Kidney (tissue), 13 donors: ENCODE measurements at regions not wholly inside any gene's neighbourhood (a gene's known extent, or its start where the extent isn't known, plus 50 kb on each side); places are given as distances from the start of the nearest gene placed in this dataset.

Experiments used
- DNase-seq, 5 donors: peaks; one replicate each; pipeline ENCODE4 v3.0.0-alpha.2; 2013 to 2020
- FAIRE-seq: peaks from 2 replicates; lab custom pipeline; 2012; peaks lifted over from hg19 to GRCh38; lab: Jason Lieb, UNC
- H3K27ac ChIP-seq, 2 donors: one replicate each; pipeline ENCODE4 v1.7.0; 2013; ENCODE audit warnings: low read depth in 2 of 2, low read length in 2 of 2, inconsistent platforms in 1 of 2
- H3K27me3 ChIP-seq: one replicate; pipeline ENCODE4 v1.7.1; 2013; ENCODE audit warnings: low read length, inconsistent platforms; ENCODE audit not compliant: control insufficient read depth, insufficient read depth
- H3K36me3 ChIP-seq, 3 donors: one replicate each; pipeline versions ENCODE4 v1.7.0 to v1.7.1; 2013; ENCODE audit warnings: low read length in 3 of 3, control low read depth in 1 of 3, inconsistent platforms in 1 of 3; ENCODE audit not compliant: insufficient read depth in 3 of 3, control insufficient read depth in 2 of 3
- H3K4me1 ChIP-seq, 3 donors: one replicate each; pipeline versions ENCODE4 v1.7.0 to v1.7.1; 2013; ENCODE audit warnings: low read length in 3 of 3, inconsistent platforms in 1 of 3, low read depth in 1 of 3; ENCODE audit not compliant: control insufficient read depth in 2 of 3, insufficient read depth in 2 of 3
- H3K4me3 ChIP-seq, 3 donors: one replicate each; pipeline versions ENCODE4 v1.7.0 to v1.8.1; 2013; ENCODE audit warnings: low read length in 3 of 3, control low read depth in 1 of 3, inconsistent platforms in 1 of 3
- H3K9ac ChIP-seq, 3 donors: one replicate each; pipeline versions ENCODE4 v1.7.0 to v1.7.1; 2013; ENCODE audit warnings: low read length in 3 of 3, control low read depth in 1 of 3, inconsistent platforms in 1 of 3
- H3K9me3 ChIP-seq, 3 donors: one replicate each; pipeline versions ENCODE4 v1.7.0 to v1.7.1; 2013; ENCODE audit warnings: low read length in 3 of 3, control low read depth in 1 of 3, inconsistent platforms in 1 of 3; ENCODE audit not compliant: control insufficient read depth in 2 of 3, insufficient read depth in 1 of 3
- intact Hi-C: fragments of 100-400 bp; cut with DNase I; formaldehyde crosslinking; loops from one replicate; pipeline ENCODE4 v1.11.1; 2022
- TF ChIP-seq, protein P1 (sequence below): IDR thresholded peaks from 3 replicates; pipeline ENCODE4 v1.5.1; 2012; ENCODE audit warnings: mild to moderate bottlenecking, moderate library complexity, borderline replicate concordance; ENCODE audit not compliant: insufficient read depth; ENCODE audit errors: extremely low read depth
- donor health status: control.
- donor health status: control.
- donor health status: control.
- donor health status: control.
- donor health status: control.
- donor health status: DM: yes; HTN: yes; CAD: no.
- donor health status: Normal renal cell carcinoma (clear cell type).

DNA sequence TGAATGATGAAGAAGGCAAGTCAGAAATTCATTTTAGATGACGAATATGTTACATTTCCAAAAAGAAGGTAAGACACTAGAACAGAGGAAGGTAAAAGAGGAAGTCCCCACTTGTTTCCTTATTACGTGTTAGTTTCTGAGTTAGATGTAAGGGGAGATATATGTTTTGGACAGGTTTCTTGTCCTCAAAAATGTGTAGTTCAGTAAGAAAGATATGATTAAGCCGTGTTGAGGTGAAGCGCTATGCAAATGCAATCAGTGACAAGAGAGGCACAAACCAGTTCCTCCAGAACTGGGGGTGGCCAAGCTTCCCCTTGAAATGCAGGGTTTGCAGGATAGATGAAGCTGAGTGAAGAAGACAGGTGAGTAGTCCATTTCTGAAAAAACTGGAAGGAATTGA, 293.3 kb upstream of the RUNX1 start:
- H3K9ac ChIP-seq: no peak overlapping the region
- H3K4me3 ChIP-seq: no peak overlapping the region
- no peaks in the 10 kb centered on the region for H3K4me1 ChIP-seq
- no peak overlapping the region for H3K27ac ChIP-seq
- no peaks in the 10 kb centered on the region for H3K9me3 ChIP-seq
- DNase-seq (no peak), FAIRE-seq (no peak)
- no peaks in the 10 kb centered on the region for H3K36me3 ChIP-seq
- TF ChIP-seq, protein P1, sequence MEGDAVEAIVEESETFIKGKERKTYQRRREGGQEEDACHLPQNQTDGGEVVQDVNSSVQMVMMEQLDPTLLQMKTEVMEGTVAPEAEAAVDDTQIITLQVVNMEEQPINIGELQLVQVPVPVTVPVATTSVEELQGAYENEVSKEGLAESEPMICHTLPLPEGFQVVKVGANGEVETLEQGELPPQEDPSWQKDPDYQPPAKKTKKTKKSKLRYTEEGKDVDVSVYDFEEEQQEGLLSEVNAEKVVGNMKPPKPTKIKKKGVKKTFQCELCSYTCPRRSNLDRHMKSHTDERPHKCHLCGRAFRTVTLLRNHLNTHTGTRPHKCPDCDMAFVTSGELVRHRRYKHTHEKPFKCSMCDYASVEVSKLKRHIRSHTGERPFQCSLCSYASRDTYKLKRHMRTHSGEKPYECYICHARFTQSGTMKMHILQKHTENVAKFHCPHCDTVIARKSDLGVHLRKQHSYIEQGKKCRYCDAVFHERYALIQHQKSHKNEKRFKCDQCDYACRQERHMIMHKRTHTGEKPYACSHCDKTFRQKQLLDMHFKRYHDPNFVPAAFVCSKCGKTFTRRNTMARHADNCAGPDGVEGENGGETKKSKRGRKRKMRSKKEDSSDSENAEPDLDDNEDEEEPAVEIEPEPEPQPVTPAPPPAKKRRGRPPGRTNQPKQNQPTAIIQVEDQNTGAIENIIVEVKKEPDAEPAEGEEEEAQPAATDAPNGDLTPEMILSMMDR: no peak
- intact Hi-C loops: no loop called here
- no peaks in the 10 kb centered on the region for H3K27me3 ChIP-seq

DNA sequence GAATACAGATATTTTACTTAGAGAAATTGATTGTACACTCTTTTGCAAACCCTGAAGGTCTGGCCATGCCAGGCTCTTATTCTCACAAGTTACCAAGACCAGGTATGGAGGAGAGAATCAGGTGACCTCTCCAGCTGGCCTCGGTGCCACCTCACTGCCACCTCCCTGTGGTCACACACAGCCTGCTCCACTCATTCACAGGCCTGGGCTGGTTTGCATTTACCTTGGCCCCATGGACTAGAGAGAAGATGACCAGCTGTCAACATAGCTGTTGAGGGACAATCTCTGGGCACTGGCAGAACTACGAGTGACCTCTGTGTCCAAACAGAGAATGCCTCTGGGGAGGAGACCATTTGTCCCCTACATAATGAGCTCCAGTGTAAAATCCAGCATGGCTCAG, 291.2 kb upstream of the RUNX1 start:
- Histone ChIP-seq H3K9me3 (no peaks in the 10 kb centered on the region), H3K4me1 (no peaks in the 10 kb centered on the region), H3K4me3 (no peak overlapping the region), H3K36me3 (no peaks in the 10 kb centered on the region), H3K9ac (no peak overlapping the region), H3K27ac (no peak overlapping the region), H3K27me3 (no peaks in the 10 kb centered on the region)
- TF ChIP-seq, protein P1: no peak
- DNase-seq: no peak
- intact Hi-C loops: no loop called here
- no peak for FAIRE-seq

DNA sequence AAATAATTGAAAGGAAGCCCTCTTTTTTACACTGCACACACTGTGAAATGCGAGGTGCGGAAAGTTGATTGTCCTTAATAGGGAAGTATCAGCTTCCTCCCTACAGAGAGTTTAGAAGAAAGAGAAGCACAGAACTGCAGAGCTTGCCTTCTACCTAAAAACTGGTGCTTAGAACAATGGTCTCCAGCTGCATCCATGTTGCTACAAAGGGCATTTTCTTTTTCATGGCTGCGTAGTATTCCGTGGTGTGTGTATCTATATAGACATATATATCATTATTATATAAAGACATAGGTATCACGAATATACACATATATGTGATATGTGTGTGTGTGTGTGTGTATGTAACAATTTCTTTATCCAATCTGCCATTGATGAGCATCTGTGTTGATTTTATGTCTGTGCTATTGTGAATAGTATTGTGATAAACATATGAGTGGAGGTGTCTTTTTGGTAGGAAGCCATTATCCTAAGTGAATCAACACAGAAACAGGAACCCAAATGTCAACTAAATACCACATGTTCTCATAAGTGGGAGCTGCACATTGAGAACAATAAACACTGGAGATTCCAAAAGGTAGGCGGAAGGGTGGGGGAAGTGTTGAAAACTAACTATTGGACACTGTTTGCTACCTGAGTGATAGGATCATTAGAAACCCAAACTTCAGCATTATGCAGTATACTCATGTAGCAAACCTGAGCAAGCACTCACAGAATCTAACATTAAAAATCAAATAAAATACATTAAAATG, 290.0 kb upstream of the RUNX1 start:
- no peak for DNase-seq
- Histone ChIP-seq H3K4me3 (no peak overlapping the region), H3K36me3 (no peaks in the 10 kb centered on the region), H3K9me3 (no peaks in the 10 kb centered on the region), H3K27me3 (no peaks in the 10 kb centered on the region), H3K4me1 (no peaks in the 10 kb centered on the region), H3K9ac (no peak overlapping the region), H3K27ac (no peak overlapping the region)
- intact Hi-C loops: no loop called here
- no peak for FAIRE-seq
- TF ChIP-seq, protein P1: no peak
